ENCODE measurements at regions not wholly inside any gene's neighbourhood (a gene's known extent, or its start where the extent isn't known, plus 50 kb on each side); places are given as distances from the start of the nearest gene placed in this dataset.
"Not testable (repeated sequence)": the region's sequence is repeated elsewhere in the genome, so short reads cannot be mapped to it uniquely, and the experiment has no call there.

- H3K27ac ChIP-seq: no peak overlapping the region
- intact Hi-C loops (cut with DNase I): loop anchor here (2.0 kb wide), 1 partner anchor 144 kb away; no protein-coding TSS in a partner anchor
- no peaks in the 10 kb centered on the region for H3K27me3 ChIP-seq
- TF ChIP-seq POLR2A (IDR thresholded peaks at IDR 0.05) (no peak), POLR2AphosphoS5 (IDR thresholded peaks at IDR 0.05; ENCODE audit: insufficient read depth in 1 of 2, low read depth in 1 of 2) (no peak), CTCF (IDR thresholded peaks at IDR 0.05) (no peak)
- no peaks in the 10 kb centered on the region for H3K4me1 ChIP-seq
- no peak overlapping the region for H3K4me3 ChIP-seq
- H3K9me3 ChIP-seq: no peaks in the 10 kb centered on the region
- no peaks in the 10 kb centered on the region for H3K36me3 ChIP-seq
- no peak for DNase-seq (ENCODE audit: extremely low spot score in 2 of 2)
Measured at GRCh38 chr14:105616802-105617192, 90.4 kb downstream of the TMEM121 start.

DNA sequence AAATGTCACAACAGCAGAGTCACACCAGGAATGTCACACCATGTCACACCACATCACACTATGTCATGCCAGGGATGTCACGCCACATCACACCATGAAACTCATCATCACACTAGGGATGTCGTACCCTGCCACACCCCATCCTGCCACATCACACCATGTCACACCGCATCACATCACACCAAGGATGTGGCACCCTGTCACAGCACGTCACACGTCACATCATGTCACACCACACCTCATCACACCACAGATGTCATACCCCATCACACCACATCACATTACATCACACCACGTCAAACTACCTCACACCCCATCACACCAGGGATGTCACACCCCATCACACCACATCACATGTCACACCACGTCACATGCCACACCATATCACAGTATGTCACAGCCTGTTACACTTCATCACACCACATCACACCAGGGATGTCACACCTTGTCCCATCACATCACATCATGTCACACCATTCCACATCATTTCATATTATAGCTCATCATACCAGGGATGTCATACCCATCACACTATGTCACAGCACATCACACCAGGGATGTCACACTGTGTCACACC is 90.9 kb downstream of the TMEM121 start:
- intact Hi-C loops (cut with DNase I): loop anchor here (2.0 kb wide), 1 partner anchor 144 kb away; no protein-coding TSS in a partner anchor

DNA sequence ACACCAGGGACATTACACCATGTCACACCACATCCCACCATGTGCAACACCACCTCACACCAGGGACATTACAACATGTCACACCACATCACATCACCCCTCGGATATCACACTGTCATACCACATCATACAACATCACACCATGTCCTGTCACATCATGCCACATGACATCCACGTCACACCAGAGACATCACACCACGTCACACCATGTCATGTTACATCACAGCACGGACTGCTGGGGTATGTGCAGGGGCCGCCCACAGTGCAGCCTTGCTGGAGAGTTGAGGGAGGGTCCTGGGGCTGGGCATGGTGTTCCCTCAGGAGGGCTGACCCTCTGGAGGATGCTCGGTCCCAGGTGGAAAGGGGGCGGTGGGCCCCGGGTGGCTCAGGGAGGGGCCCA is 91.4 kb downstream of the TMEM121 start:
- H3K4me1 ChIP-seq; H3K9me3 ChIP-seq; H3K36me3 ChIP-seq; H3K4me3 ChIP-seq; H3K27me3 ChIP-seq; H3K27ac ChIP-seq; DNase-seq (ENCODE audit: extremely low spot score in 2 of 2): not testable (repeated sequence)
- intact Hi-C loops (cut with DNase I): loop anchor here (2.0 kb wide), 1 partner anchor 143 kb away; no protein-coding TSS in a partner anchor

More for the DNA sequence above, 90.9 kb downstream of the TMEM121 start:
- Histone ChIP-seq H3K27ac (no peak overlapping the region), H3K27me3 (no peaks in the 10 kb centered on the region), H3K9me3 (no peaks in the 10 kb centered on the region), H3K36me3 (no peaks in the 10 kb centered on the region), H3K4me3 (no peak overlapping the region), H3K4me1 (no peaks in the 10 kb centered on the region)
- no peak for DNase-seq (ENCODE audit: extremely low spot score in 2 of 2)
- TF ChIP-seq POLR2A (IDR thresholded peaks at IDR 0.05) (no peak), POLR2AphosphoS5 (IDR thresholded peaks at IDR 0.05; ENCODE audit: insufficient read depth in 1 of 2, low read depth in 1 of 2) (no peak), CTCF (IDR thresholded peaks at IDR 0.05) (no peak)

- H3K9me3 ChIP-seq; H3K4me3 ChIP-seq; intact Hi-C loops (cut with DNase I); H3K4me1 ChIP-seq; H3K36me3 ChIP-seq; H3K27ac ChIP-seq; H3K27me3 ChIP-seq; DNase-seq (ENCODE audit: extremely low spot score in 2 of 2): not testable (repeated sequence)
Measured at GRCh38 chr14:105619324-105619723, 92.9 kb downstream of the TMEM121 start.

GRCh38 chr14:105620178-105620864 is 93.9 kb downstream of the TMEM121 start:
- H3K4me3 ChIP-seq; H3K4me1 ChIP-seq; H3K36me3 ChIP-seq; H3K27me3 ChIP-seq; H3K9me3 ChIP-seq; H3K27ac ChIP-seq; intact Hi-C loops (cut with DNase I); DNase-seq (ENCODE audit: extremely low spot score in 2 of 2): not testable (repeated sequence)

- H3K9me3 ChIP-seq; H3K27ac ChIP-seq; H3K4me3 ChIP-seq; H3K36me3 ChIP-seq; intact Hi-C loops (cut with DNase I); DNase-seq (ENCODE audit: extremely low spot score in 2 of 2); H3K4me1 ChIP-seq; H3K27me3 ChIP-seq: not testable (repeated sequence)
Measured at GRCh38 chr14:105620865-105621471, 94.6 kb downstream of the TMEM121 start.

DNA sequence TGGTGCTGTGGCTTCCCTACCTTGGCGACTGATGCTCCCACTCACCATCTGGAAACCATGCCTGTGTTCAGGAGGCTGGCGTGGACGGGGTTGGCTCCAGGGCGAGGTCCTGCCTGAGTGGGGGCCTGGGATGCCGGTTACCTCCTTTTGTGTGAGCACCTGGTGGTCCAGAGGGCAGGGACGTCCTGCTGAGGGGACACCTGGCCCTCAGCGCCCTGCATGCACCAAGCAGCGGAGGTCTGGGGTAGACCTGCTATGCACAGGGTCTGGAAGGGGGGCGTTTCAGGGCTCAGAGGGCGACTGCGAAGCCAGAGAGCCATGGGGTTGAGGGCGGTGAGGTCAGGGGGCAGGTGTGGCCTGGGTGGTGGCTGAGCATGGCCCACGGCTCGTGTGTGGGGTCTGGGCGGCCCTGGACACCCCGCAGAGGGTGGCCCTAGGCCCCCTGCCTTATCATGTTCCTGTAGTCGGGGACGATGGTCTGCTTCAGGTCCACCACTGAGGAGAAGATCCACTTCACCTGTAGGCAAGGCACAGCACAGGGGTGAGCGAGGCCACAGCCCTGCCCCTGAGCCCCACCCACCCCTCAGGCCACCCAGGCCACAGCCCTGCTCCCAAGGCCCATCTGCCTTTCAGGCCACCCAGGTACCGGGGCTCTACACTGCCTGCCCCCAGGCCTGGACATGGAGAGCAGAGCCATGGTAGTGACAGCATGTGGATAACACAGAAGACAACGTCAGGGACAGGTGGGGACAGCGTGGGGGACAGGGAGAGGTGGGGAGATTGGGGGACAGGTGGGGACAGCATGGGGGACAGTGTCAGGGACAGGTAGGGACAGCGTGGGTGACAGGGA is 95.3 kb downstream of the TMEM121 start:
- intact Hi-C loops (cut with DNase I): not testable (repeated sequence)

More for the DNA sequence above, 95.3 kb downstream of the TMEM121 start:
- DNase-seq (ENCODE audit: extremely low spot score in 2 of 2); H3K4me3 ChIP-seq; H3K4me1 ChIP-seq; H3K9me3 ChIP-seq; H3K27me3 ChIP-seq; H3K36me3 ChIP-seq; H3K27ac ChIP-seq: not testable (repeated sequence)
